ENCODE measurements at regions not wholly inside any gene's neighbourhood (a gene's known extent, or its start where the extent isn't known, plus 50 kb on each side); places are given as distances from the start of the nearest gene placed in this dataset.
"Not testable (repeated sequence)": the region's sequence is repeated elsewhere in the genome, so short reads cannot be mapped to it uniquely, and the experiment has no call there.

GRCh38 chr20:4635781-4636180 is 50.5 kb upstream of the PRNP start:
- no peak for DNase-seq

- DNase-seq: no peak
Measured at GRCh38 chr20:4635342-4635741, 50.9 kb upstream of the PRNP start.

GRCh38 chr20:4633780-4634179 is 52.5 kb upstream of the PRNP start:
- no peak for DNase-seq

- no peak for DNase-seq
Measured at GRCh38 chr20:4633379-4633778, 52.9 kb upstream of the PRNP start.

GRCh38 chr20:4632876-4633275 is 53.4 kb upstream of the PRNP start:
- DNase-seq: no peak

GRCh38 chr20:4626228-4626627 is 60.0 kb upstream of the PRNP start:
- no peak for DNase-seq

- no peak for DNase-seq
Measured at GRCh38 chr20:4625687-4626086, 60.6 kb upstream of the PRNP start.

GRCh38 chr20:4624675-4625336 is 61.5 kb upstream of the PRNP start:
- not testable (repeated sequence) for DNase-seq

- not testable (repeated sequence) for DNase-seq
Measured at GRCh38 chr20:4619144-4619543, 67.1 kb upstream of the PRNP start.

- no peak for DNase-seq
Measured at GRCh38 chr20:4617484-4617883, 68.8 kb upstream of the PRNP start.

- DNase-seq: no peak
Measured at GRCh38 chr20:4617019-4617418, 69.2 kb upstream of the PRNP start.

- peak; percentile 2 to 40 (median 14) for DNase-seq
Measured at GRCh38 chr20:4613718-4614620, 72.3 kb upstream of the PRNP start.

- DNase-seq: no peak
Measured at GRCh38 chr20:4613184-4613583, 73.1 kb upstream of the PRNP start.

GRCh38 chr20:4610871-4611270 is 75.4 kb upstream of the PRNP start:
- no peak for DNase-seq

- no peak for DNase-seq
Measured at GRCh38 chr20:4609511-4609910, 76.7 kb upstream of the PRNP start.

GRCh38 chr20:4608861-4609260 is 77.4 kb upstream of the PRNP start:
- no peak for DNase-seq

- peak; percentile 26 to 78 (median 53) for DNase-seq
Measured at GRCh38 chr20:4607287-4607713, 79.0 kb upstream of the PRNP start.

- no peak for DNase-seq
Measured at GRCh38 chr20:4606051-4606450, 80.2 kb upstream of the PRNP start.

GRCh38 chr20:4605166-4605565 is 81.1 kb upstream of the PRNP start:
- DNase-seq: no peak

GRCh38 chr20:4604580-4604979 is 81.7 kb upstream of the PRNP start:
- no peak for DNase-seq

GRCh38 chr20:4603724-4604123 is 82.5 kb upstream of the PRNP start:
- DNase-seq: no peak

GRCh38 chr20:4602297-4602631 is 84.0 kb upstream of the PRNP start:
- DNase-seq: no peak

- DNase-seq: no peak
Measured at GRCh38 chr20:4601630-4602296, 84.5 kb upstream of the PRNP start.

Data from stimulated activated naive CD4-positive, alpha-beta T cell (primary cell).